NCI-H128 (cell line): ENCODE measurements at regions not wholly inside any gene's neighbourhood (a gene's known extent, or its start where the extent isn't known, plus 50 kb on each side); places are given as distances from the start of the nearest gene placed in this dataset.

Experiments
- DNase-seq: peaks from one replicate; lab custom pipeline; 2025; ENCODE audit not compliant: unreplicated experiment; lab: John Stamatoyannopoulos, UW

- no peak for DNase-seq
Observed at GRCh38 chr20:43316271-43316670, 126.6 kb upstream of the PTPRT start.

DNA sequence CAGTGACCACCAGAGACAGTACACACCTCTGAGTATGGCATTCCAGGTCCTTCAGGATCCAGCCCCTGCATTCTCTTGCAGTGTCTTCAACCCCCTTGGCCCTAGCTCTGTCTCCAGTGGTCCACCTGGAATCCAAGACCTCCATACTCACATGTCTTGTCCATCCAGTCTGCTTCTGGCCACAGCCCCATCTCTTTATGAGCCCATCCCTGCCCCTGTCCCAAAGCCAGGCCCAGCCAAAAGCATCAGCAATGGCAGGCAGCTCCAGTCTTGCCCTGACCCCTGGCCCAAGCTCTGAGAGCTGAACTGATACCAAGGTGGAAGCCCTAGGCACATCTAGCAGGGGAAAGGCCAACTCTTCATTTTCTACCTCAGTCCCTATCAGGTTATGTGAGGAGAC is 119.6 kb upstream of the PTPRT start:
- DNase-seq, result no peak

- no peak for DNase-seq
Observed at GRCh38 chr20:43306837-43307236, 117.1 kb upstream of the PTPRT start.

- DNase-seq, result no peak
Observed at GRCh38 chr20:43305749-43306148, 116.0 kb upstream of the PTPRT start.

DNA sequence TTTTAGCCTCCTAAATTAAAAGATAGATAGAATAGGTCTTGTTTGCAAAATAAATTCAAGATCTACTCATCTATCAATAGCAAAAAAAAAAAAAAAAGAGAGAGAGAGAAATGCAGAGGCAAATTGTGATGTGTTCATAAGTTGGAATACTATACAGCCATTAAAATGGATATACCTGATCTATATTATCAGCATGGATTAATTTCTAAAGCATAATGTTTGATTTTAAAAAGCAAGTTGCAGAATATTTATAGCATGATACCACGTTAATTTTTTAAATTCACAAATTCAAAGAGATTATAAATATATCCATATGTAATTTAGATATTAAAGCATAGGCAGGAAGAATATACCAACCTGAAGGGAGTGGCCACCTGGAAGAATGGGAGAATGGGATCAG is 114.9 kb upstream of the PTPRT start:
- DNase-seq, result no peak

- DNase-seq, result no peak
Observed at GRCh38 chr20:43302936-43303335, 113.2 kb upstream of the PTPRT start.

DNA sequence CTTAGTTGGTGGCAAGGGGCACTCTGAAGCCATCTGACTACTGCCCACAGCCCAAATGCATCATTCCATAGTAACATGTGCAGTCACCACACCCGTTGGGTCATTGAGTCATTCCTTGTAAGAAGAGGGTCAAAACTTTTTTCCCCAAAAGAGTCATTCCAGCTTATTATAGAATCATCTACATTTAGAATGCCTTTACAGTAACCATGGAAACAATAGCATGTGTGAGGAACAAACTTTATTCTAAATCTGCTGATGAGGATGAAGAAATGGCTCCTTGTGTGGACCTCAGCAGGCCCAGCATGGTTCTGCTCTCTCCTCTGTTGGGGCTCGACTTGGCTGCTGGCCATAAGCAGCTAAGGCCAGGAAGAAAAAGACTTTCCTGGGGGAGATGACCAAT is 111.2 kb upstream of the PTPRT start:
- no peak for DNase-seq

- DNase-seq, result no peak
Observed at GRCh38 chr20:43295781-43296180, 106.1 kb upstream of the PTPRT start.

GRCh38 chr20:43295263-43295662 is 105.6 kb upstream of the PTPRT start:
- DNase-seq, result no peak

DNA sequence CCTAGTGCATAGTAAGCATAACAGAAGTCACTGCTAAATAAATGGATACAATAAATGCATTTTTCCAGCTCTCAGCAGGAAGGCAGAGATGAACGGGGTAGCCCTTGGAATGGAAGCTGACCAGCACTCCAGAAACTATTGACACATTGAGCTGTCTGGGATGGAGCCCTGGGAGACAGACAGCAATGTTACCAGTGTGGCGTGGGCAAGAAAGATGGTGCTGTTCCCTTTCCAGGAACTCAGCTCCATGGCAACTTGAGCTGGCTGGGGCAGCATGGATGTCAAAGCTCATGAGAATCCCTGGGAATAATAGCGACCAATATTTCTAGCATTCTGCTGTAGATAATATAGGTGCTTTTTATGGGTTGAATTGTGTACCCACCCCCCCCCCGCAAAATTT is 104.3 kb upstream of the PTPRT start:
- DNase-seq, result no peak

- no peak for DNase-seq
Observed at GRCh38 chr20:43293068-43293786, 103.5 kb upstream of the PTPRT start.

- DNase-seq, result no peak
Observed at GRCh38 chr20:43292222-43292621, 102.5 kb upstream of the PTPRT start.

- DNase-seq, result no peak
Observed at GRCh38 chr20:43287637-43288036, 97.9 kb upstream of the PTPRT start.

DNA sequence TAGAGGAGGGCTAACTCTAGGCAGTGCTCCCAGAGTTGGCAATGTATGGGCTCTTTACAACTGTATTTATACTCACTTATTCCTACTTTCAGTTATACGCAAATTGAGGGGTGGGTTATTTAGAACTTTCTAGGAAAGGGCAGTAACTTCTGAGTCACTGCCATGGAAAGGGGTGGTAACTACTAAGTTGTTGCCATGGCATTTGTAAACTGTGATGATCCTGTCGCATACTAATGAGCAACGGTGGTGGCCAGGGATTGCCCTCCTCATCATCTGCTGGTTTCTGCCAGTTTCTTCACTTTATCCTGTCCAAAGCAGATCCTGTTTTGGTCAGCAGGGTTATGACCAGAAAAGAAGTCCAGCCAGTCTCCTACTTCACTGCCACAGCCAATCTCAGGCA is 95.5 kb upstream of the PTPRT start:
- DNase-seq, result no peak

DNA sequence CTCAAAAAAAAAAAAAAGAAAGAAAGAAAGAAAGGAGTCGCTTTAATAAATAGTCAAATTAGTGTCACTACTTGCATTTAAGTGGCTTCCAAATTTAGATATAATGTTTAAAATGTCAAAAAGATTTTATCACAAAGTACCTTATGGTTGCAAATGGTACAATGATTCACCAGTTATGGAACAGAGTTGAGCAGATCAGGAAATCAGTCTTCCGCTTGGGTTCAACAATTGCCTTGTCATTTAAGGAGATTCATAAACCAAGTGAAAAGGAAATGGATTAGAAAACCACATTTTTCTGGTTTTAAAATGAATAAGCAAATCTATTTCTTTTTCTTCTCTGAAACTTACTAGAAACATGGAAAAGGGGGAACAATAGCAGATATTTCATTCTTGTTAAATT is 94.8 kb upstream of the PTPRT start:
- no peak for DNase-seq

DNA sequence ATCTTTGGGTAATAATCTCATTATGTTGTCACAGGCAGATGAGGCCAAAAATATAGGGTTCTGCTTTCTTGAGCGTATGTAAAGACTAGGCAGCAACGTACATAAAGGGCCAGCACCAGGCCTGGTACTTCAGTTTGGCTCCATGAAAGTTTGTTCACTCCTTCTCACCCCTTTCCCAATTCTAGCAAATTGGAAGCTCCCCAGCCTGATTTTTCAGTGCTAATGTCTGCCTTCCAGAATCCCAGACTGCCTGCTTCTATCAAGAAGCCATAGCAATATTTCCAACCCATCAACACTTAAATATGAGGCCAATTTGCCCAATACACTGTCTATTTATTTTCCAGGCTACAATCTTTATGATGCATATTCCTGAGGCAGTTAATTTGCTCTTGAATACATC is 93.4 kb upstream of the PTPRT start:
- DNase-seq, result no peak

GRCh38 chr20:43271980-43272379 is 82.3 kb upstream of the PTPRT start:
- DNase-seq, result no peak

DNA sequence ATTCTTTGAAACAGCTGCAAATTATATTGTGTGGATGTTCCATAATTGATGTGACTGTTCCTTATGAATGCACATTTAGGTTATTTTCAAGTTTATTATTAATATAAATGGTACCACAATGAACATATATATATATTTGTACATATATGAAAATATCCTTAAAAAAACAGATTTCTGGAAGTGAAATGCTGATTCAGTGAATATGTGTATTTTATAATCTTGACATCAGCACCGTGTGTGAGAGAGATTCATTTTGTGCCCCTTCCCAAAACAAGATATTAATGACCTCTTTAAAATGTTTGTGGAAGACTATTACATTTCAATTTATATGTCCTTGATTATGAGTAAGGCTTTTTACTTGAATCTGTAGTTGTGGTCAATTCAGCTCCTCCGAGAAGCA is 75.7 kb upstream of the PTPRT start:
- no peak for DNase-seq

DNA sequence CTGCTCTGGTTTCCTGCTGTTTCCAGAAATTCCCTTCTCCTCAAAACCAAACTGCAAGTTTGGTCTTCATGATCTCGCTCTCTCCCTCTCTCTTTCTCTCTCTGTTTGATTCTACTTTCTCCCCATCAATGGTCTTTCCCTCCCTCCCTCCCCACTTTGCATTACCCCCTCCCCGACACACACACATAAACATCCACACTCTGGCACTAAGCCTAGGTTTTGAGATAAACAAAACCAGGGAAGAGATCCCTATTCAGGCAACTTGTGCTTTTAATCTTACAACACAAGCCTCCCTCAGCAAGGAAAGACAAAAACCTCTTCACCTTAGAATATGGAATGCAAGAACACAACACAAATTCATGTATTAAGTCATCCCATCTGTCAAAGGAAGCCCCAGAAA is 73.5 kb upstream of the PTPRT start:
- DNase-seq, result no peak

- no peak for DNase-seq
Observed at GRCh38 chr20:43262341-43262740, 72.6 kb upstream of the PTPRT start.

DNA sequence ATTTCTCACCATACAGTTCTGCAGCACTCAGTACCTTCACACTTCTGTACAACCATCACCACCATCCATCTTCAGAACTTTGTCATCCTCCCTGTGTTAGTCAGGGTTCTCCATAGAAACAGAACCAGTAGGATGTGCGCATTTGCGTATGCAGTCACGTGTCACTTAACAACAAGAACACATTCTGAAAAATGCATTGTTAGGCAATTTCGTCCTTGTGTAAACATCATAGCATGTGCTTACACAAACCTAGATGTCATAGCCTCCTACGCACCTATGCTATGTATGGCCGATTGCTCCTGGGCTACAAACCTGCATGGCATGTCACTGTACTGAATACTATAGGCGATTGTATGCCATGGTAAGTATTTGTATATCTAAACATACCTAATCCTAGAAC is 66.2 kb upstream of the PTPRT start:
- no peak for DNase-seq

GRCh38 chr20:43252761-43253160 is 63.1 kb upstream of the PTPRT start:
- DNase-seq, result no peak

DNA sequence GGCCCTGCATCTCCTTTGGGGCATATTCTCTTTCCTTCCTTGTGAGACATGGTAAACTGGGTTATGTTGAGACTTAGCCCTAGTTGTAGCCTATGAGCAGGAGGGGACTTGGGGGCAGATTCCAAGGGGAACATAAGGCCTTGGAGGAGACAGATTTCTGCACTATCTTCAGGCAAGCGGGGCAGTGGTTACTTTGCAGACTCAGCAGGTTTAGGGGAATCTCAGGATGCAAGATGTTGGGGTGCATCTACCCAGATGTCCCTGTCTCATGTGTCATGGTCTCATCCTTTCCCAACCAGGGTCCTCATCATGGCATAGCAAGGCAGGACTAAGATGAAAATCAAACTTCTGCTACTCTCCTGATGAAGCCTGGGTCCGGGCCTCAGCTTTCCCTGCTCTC is 58.6 kb upstream of the PTPRT start:
- no peak for DNase-seq

- no peak for DNase-seq
Observed at GRCh38 chr20:43247361-43247760, 57.7 kb upstream of the PTPRT start.
